OCI-LY1 (cell line): ENCODE measurements at regions not wholly inside any gene's neighbourhood (a gene's known extent, or its start where the extent isn't known, plus 50 kb on each side); places are given as distances from the start of the nearest gene placed in this dataset.

Experiments used
- EZH2 ChIP-seq: fragments of 200-600 bp; sonication (generic), shearing (Covaris generic); IDR thresholded peaks from 2 replicates; pipeline ENCODE4 v1.8.0; 2017; ENCODE audit warnings: borderline replicate concordance, mixed run types, mild to moderate bottlenecking, antibody characterized with exemption, low read length, moderate library complexity, mixed read lengths
- TF ChIP-seq, protein P1 (sequence below): fragments of 200-600 bp; sonication (generic), shearing (Covaris generic); IDR thresholded peaks from 2 replicates; pipeline ENCODE4 v1.5.1; 2017; ENCODE audit warnings: mild to moderate bottlenecking, antibody characterized with exemption, low read length, moderate library complexity, mixed read lengths

DNA sequence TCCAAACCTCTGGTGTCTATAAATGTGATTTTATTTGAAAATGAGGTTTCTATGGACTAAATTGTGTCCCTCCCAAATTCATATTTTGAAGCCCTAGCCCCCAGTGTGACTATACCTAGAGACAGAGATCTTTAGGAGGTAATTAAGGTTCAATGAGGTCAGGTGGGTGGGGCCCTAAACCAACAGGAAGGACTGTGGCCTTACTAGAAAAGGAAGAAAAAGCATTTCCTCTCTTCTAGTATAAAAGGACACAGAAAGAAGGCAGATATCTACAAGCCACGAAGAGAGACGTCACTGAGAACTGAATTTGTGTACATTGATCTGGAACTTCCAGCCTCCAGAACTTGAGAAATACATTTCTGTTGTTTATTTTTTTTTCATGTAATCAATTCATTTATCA lies 123.1 kb upstream of the RUNX1 start:
- TF ChIP-seq, protein P1, sequence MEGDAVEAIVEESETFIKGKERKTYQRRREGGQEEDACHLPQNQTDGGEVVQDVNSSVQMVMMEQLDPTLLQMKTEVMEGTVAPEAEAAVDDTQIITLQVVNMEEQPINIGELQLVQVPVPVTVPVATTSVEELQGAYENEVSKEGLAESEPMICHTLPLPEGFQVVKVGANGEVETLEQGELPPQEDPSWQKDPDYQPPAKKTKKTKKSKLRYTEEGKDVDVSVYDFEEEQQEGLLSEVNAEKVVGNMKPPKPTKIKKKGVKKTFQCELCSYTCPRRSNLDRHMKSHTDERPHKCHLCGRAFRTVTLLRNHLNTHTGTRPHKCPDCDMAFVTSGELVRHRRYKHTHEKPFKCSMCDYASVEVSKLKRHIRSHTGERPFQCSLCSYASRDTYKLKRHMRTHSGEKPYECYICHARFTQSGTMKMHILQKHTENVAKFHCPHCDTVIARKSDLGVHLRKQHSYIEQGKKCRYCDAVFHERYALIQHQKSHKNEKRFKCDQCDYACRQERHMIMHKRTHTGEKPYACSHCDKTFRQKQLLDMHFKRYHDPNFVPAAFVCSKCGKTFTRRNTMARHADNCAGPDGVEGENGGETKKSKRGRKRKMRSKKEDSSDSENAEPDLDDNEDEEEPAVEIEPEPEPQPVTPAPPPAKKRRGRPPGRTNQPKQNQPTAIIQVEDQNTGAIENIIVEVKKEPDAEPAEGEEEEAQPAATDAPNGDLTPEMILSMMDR, result no peak
- TF ChIP-seq EZH2, result no peak
